PC-3 (cell line): ENCODE measurements at regions not wholly inside any gene's neighbourhood (a gene's known extent, or its start where the extent isn't known, plus 50 kb on each side); places are given as distances from the start of the nearest gene placed in this dataset.

Source experiments
- EZH2 ChIP-seq: fragments of 300-600 bp; sonication (generic); IDR thresholded peaks from one replicate; pipeline ENCODE4 v1.6.1; 2017; ENCODE audit warnings: antibody characterized with exemption, mild to moderate bottlenecking, low read length; ENCODE audit not compliant: unreplicated experiment
- EZH2phosphoT487 ChIP-seq: fragments of 300-600 bp; sonication (generic); IDR thresholded peaks from 2 replicates; pipeline ENCODE4 v1.6.1; 2018; ENCODE audit warnings: mild to moderate bottlenecking, antibody characterized with exemption, low read length, borderline replicate concordance
- TF ChIP-seq, protein P1 (sequence below): fragments of 300-600 bp; sonication (generic); conservative IDR thresholded peaks from 2 replicates; pipeline ENCODE4 v1.5.1; 2017; ENCODE audit warnings: antibody characterized with exemption, low read depth, mild to moderate bottlenecking, low read length

DNA sequence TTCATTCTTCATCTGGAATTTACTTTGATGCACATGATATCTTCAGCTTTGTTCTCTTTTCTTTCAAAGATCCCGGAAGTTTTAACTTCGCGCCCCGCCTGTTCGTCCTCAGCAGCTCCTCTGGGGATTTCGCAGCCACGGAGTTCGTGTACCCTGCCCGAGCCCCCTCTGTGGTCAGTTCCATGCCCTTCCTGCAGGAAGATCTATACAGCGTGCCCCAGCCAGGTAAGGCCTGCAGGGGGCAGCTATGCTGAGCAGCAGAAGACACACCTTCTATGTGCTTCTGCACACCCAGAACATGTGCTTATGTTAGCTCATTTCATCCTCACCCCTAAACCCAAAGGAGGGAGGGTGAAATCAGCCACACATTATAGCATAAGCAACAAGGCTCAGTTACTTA, 79.7 kb upstream of the LYZL2 start:
- TF ChIP-seq, protein P1, sequence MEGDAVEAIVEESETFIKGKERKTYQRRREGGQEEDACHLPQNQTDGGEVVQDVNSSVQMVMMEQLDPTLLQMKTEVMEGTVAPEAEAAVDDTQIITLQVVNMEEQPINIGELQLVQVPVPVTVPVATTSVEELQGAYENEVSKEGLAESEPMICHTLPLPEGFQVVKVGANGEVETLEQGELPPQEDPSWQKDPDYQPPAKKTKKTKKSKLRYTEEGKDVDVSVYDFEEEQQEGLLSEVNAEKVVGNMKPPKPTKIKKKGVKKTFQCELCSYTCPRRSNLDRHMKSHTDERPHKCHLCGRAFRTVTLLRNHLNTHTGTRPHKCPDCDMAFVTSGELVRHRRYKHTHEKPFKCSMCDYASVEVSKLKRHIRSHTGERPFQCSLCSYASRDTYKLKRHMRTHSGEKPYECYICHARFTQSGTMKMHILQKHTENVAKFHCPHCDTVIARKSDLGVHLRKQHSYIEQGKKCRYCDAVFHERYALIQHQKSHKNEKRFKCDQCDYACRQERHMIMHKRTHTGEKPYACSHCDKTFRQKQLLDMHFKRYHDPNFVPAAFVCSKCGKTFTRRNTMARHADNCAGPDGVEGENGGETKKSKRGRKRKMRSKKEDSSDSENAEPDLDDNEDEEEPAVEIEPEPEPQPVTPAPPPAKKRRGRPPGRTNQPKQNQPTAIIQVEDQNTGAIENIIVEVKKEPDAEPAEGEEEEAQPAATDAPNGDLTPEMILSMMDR, result 0 out of 2 replicates have a peak, but pooled peaks have one; percentile 14
- TF ChIP-seq EZH2phosphoT487 (no peak), EZH2 (no peak)
